Gastrocnemius medialis (tissue), 4 donors: ENCODE measurements at regions not wholly inside any gene's neighbourhood (a gene's known extent, or its start where the extent isn't known, plus 50 kb on each side); places are given as distances from the start of the nearest gene placed in this dataset.

Experiments used
- CTCF ChIP-seq, 5 experiments: fragments of 450-650 bp in 3 of 5; fragments of 200-600 bp in 2 of 5; sonication (generic) in 2 of 5; IDR thresholded peaks in 4 of 5; conservative IDR thresholded peaks in 1 of 5; 1 replicate in 4 of 5; 2 replicates in 1 of 5; pipeline ENCODE4 v1.5.1; 2016 to 2019; ENCODE audit warnings: antibody characterized with exemption in 5 of 5, mild to moderate bottlenecking in 3 of 5, moderate library complexity in 3 of 5
- POLR2A ChIP-seq, 2 donors: fragments of 450-650 bp; IDR thresholded peaks; one replicate each; pipeline ENCODE4 v1.6.1; 2017; ENCODE audit warnings: antibody characterized with exemption in 2 of 2, mild to moderate bottlenecking in 2 of 2, moderate library complexity in 2 of 2

- no peak for TF ChIP-seq CTCF (IDR thresholded peaks at IDR 0.05 in 4 of 5, conservative IDR thresholded peaks at IDR 0.05 in 1 of 5)
- TF ChIP-seq POLR2A (IDR thresholded peaks at IDR 0.05) = no peak
Observed at GRCh38 chr13:33617055-33617454, 200.9 kb upstream of the RFC3 start.
